Lower leg skin (tissue), 4 donors: ENCODE measurements at regions not wholly inside any gene's neighbourhood (a gene's known extent, or its start where the extent isn't known, plus 50 kb on each side); places are given as distances from the start of the nearest gene placed in this dataset.

ENCODE experiments used
- DNase-seq, 2 donors: peaks; one replicate each; pipeline ENCODE4 v3.0.0-alpha.2; 2019; ENCODE audit warnings: low spot score in 2 of 2
- H3K4me3 ChIP-seq: fragments of 200-600 bp; sonication (generic); 2 replicates; pipeline ENCODE4 v1.5.1; 2017; ENCODE audit warnings: mild to moderate bottlenecking, low read depth; ENCODE audit not compliant: poor library complexity, severe bottlenecking
- POLR2A ChIP-seq, 2 donors: fragments of 450-650 bp; IDR thresholded peaks; one replicate each; pipeline ENCODE4 v1.6.1; 2016 to 2017; ENCODE audit warnings: antibody characterized with exemption in 2 of 2, mild to moderate bottlenecking in 1 of 2, moderate library complexity in 1 of 2
- WGBS, 2 donors: methylation state at CpG; one replicate each; pipeline ENCODE4 v1.1.5; 2018; 5-methylcytosine and 5-hydroxymethylcytosine counted together
- intact Hi-C: fragments of 100-400 bp; cut with DNase I; formaldehyde crosslinking; loops from one replicate; pipeline ENCODE4 v1.15.0; 2023; ENCODE audit warnings: low total_unique reads
- TF ChIP-seq, protein P1 (sequence below), 3 donors: fragments of 450-650 bp; IDR thresholded peaks; one replicate each; pipeline ENCODE4 v1.5.1; 2016; ENCODE audit warnings: antibody characterized with exemption in 3 of 3, mild to moderate bottlenecking in 3 of 3, moderate library complexity in 2 of 3

DNA sequence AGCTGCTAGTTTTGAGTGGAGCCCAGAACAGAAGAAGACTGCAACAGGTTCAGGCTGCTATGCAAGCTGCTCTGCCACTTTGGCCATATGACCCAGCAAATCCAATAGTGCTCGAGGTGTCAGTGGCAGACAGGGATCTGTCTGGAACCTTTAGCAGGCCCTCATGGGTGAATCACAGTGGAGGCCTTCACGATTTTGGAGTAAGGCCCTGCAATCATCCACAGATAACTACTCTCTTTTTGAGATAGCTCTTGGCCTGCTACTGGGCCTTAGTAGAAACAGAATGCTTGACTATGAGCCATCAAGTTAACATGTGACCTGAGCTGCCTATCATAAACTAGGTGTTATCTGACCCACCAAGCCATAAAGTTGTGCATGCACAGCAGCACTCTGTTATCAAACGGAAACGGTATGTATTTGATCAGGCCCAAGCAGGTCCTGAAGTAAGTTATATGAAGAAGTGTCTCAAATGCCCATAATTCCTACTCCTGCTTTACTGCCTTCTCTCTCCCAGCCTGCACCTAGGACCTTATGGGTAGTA, 116.9 kb upstream of the CCDC196 start:
- no peak overlapping the region for H3K4me3 ChIP-seq
- intact Hi-C loops: no loop called here
- 83 to 87% methylated on average over 4 of the region's 4 CpGs for WGBS, 2 donors
- DNase-seq: no peak
- TF ChIP-seq POLR2A (IDR thresholded peaks at IDR 0.05): no peak
- TF ChIP-seq, protein P1, sequence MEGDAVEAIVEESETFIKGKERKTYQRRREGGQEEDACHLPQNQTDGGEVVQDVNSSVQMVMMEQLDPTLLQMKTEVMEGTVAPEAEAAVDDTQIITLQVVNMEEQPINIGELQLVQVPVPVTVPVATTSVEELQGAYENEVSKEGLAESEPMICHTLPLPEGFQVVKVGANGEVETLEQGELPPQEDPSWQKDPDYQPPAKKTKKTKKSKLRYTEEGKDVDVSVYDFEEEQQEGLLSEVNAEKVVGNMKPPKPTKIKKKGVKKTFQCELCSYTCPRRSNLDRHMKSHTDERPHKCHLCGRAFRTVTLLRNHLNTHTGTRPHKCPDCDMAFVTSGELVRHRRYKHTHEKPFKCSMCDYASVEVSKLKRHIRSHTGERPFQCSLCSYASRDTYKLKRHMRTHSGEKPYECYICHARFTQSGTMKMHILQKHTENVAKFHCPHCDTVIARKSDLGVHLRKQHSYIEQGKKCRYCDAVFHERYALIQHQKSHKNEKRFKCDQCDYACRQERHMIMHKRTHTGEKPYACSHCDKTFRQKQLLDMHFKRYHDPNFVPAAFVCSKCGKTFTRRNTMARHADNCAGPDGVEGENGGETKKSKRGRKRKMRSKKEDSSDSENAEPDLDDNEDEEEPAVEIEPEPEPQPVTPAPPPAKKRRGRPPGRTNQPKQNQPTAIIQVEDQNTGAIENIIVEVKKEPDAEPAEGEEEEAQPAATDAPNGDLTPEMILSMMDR (IDR thresholded peaks at IDR 0.05): no peak

DNA sequence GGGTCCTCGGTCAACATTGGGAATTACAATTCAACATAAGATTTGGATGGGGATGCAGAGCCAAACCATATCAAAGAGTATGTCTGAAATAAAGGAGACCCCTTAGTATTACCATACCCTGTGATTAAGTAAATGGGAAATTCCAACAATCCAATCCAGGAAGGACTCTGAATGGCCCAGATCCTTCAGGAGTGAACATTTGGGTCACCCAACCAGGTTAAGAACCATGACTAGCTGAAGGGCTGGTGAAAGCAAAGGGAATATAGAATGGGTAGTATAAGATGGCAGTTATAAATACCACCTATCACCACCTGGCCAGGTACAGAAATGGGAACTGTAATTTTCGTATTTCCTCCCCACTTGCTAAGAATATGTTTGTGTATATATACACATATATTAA, 114.4 kb upstream of the CCDC196 start:
- intact Hi-C loops: no loop called here
- 48 to 86% methylated on average over 2 of the region's 2 CpGs for WGBS, 2 donors
- no peak overlapping the region for H3K4me3 ChIP-seq
- TF ChIP-seq, protein P1 (IDR thresholded peaks at IDR 0.05): no peak
- no peak for TF ChIP-seq POLR2A (IDR thresholded peaks at IDR 0.05)
- no peak for DNase-seq

DNA sequence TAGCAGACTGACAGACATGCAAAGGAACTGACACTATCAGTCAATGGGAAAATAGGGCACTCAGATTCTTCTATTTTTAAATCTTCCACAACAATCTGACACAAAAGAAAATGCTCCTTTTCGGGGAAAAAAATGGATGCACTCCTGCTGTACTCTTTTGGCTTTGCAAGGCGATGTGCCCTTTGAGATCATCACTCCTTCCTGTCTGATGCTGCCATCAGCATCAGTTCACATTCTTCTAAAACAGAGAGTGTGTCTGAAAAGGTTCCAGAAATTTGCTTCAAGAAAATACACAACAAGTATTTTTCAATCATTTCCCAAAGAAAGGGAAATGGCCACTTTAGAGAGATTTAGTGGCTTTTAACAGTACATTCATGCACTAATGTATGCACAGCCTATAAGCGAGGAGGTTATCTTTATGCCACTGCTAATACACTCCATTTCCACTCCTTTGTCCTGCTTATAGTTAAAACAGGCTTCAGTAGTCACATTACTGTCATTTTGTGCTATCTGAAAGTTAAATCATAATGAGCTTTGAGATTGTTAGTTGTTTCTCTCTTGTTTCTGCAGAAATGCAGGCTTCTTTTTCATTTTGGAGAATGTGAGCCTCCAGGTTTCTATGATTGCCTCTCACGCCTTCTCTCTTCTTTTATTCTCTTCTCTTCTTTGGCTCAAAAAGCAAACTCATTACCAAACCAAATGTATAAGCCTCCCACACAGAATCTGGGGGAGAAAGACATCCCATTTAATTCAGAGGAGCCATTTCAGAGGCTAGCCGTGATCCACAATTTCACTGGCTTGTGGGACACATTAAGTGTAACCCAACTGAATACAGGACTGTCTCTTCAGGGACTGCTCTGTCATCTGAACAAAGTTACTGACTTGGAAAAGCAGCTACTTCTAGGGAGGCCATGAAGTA, 110.9 kb upstream of the CCDC196 start:
- no peak for DNase-seq
- no peak overlapping the region for H3K4me3 ChIP-seq
- WGBS, 2 donors: 83 to 84% methylated on average over 5 of the region's 5 CpGs
- no peak for TF ChIP-seq POLR2A (IDR thresholded peaks at IDR 0.05)
- TF ChIP-seq, protein P1 (IDR thresholded peaks at IDR 0.05): no peak
- intact Hi-C loops: no loop called here

DNA sequence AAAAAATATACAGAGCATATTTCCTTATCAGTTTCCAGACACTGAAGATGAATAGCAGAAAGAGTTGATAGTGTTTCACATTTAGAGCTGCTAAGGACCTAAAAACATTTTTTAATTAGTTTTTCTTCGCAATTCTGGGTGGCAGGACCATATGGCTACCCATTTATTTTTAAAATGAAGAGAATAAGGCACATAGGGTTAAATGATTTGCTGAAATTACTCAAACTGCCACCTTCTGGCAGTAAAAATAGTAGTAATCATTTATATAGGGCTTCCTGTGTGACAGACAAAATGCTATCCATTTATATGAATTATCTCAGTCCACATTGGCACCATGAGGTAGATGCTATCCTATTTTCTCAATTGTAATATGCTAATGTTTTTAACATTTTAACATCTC, 108.6 kb upstream of the CCDC196 start:
- intact Hi-C loops: no loop called here
- no peak for TF ChIP-seq POLR2A (IDR thresholded peaks at IDR 0.05)
- TF ChIP-seq, protein P1 (IDR thresholded peaks at IDR 0.05): no peak
- WGBS, 2 donors: 86% methylated on average over 1 of the region's 1 CpG
- H3K4me3 ChIP-seq: no peak overlapping the region
- no peak for DNase-seq

DNA sequence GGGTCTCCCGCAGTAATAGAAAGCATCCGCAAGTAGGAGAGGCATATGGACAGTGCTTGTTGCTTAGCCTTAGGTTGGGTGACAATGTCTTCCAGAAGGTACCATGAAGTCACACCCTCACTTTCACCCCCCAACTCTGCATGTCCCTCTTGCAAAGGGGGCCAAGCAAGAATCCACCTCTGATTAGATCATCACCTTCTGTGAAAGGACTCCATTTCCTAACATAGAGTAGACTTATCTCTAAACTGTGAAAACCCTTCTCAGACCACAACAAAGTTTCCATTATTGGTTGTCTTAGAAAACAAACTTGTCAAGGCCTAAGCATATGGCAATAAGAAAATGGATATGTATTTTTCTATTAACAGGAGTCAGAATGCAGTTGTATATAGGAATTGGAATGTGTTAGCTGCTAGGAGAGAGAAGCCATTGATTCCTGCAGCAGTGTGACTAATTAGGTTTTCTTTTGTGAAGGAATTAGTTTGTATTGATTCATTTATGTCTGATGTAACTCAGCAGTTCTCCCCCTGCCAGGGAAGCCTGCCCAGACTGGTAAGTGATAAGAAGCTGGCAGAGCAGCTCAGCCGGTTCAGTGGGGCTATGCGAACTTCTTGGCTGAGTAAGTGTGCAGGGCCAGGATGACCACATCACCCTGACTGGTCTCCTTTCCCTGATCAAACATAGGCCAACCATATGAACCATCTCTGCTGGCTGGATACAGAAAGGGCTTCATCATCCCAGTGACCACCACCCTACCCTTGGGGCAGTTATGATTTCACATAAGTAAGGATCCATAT, 107.3 kb upstream of the CCDC196 start:
- H3K4me3 ChIP-seq: no peak overlapping the region
- intact Hi-C loops: no loop called here
- DNase-seq: no peak
- 64 to 78% methylated on average over 4 of the region's 4 CpGs for WGBS, 2 donors
- TF ChIP-seq, protein P1 (IDR thresholded peaks at IDR 0.05): no peak
- no peak for TF ChIP-seq POLR2A (IDR thresholded peaks at IDR 0.05)
